Gastroesophageal sphincter (tissue), 4 donors: ENCODE measurements at regions not wholly inside any gene's neighbourhood (a gene's known extent, or its start where the extent isn't known, plus 50 kb on each side); places are given as distances from the start of the nearest gene placed in this dataset.

Experiments used
- ATAC-seq: fragments of 150-250 bp; one replicate; pipeline ENCODE4 v1.9.1; 2016; ENCODE audit warnings: mild to moderate bottlenecking, moderate library complexity
- H3K27ac ChIP-seq, 4 donors: fragments of 200-600 bp; sonication (generic) in 3 of 4; 1 replicate in 3 of 4; 2 replicates in 1 of 4; pipeline ENCODE4 v1.5.1; 2016 to 2019
- H3K27me3 ChIP-seq: fragments of 200-600 bp; sonication (generic); one replicate; pipeline ENCODE4 v1.5.1; 2019
- H3K36me3 ChIP-seq, 2 donors: fragments of 200-600 bp; sonication (generic); one replicate each; pipeline ENCODE4 v1.5.1; 2019; ENCODE audit warnings: control low read depth in 1 of 2
- H3K4me1 ChIP-seq, 3 donors: fragments of 200-600 bp; sonication (generic); 1 replicate in 2 of 3; 2 replicates in 1 of 3; pipeline ENCODE4 v1.5.1; 2016 to 2019; ENCODE audit warnings: control low read depth in 2 of 3
- H3K4me3 ChIP-seq, 2 donors: fragments of 200-600 bp; sonication (generic); one replicate each; pipeline ENCODE4 v1.5.1; 2019; ENCODE audit warnings: mild to moderate bottlenecking in 1 of 2, moderate library complexity in 1 of 2
- H3K9me3 ChIP-seq, 3 donors: fragments of 200-600 bp; sonication (generic); one replicate each; pipeline ENCODE4 v1.5.1; 2017 to 2019; ENCODE audit warnings: control low read depth in 2 of 3
- EP300 ChIP-seq: sonication (generic); formaldehyde crosslinking; IDR thresholded peaks from one replicate; pipeline ENCODE4 v1.6.1; 2017; ENCODE audit warnings: antibody characterized with exemption, mild to moderate bottlenecking
- POLR2A ChIP-seq, 2 donors: fragments of 450-650 bp; IDR thresholded peaks; one replicate each; pipeline ENCODE4 v1.6.1; 2017; ENCODE audit warnings: antibody characterized with exemption in 2 of 2, mild to moderate bottlenecking in 2 of 2, moderate library complexity in 1 of 2
- POLR2AphosphoS5 ChIP-seq: sonication (generic); formaldehyde crosslinking; IDR thresholded peaks from one replicate; pipeline ENCODE4 v1.6.1; 2017; ENCODE audit warnings: antibody characterized with exemption
- WGBS, 2 donors: methylation state at CpG; one replicate each; pipeline ENCODE4 v1.1.5; 2018; ENCODE audit warnings: low coverage in 1 of 2; 5-methylcytosine and 5-hydroxymethylcytosine counted together
- TF ChIP-seq, protein P1 (sequence below), 4 experiments: fragments of 200-600 bp in 2 of 4; fragments of 450-650 bp in 2 of 4; sonication (generic) in 1 of 4; IDR thresholded peaks; one replicate each; pipeline ENCODE4 v1.5.1; 2017 to 2019; ENCODE audit warnings: antibody characterized with exemption in 4 of 4, mild to moderate bottlenecking in 2 of 4, moderate library complexity in 2 of 4

DNA sequence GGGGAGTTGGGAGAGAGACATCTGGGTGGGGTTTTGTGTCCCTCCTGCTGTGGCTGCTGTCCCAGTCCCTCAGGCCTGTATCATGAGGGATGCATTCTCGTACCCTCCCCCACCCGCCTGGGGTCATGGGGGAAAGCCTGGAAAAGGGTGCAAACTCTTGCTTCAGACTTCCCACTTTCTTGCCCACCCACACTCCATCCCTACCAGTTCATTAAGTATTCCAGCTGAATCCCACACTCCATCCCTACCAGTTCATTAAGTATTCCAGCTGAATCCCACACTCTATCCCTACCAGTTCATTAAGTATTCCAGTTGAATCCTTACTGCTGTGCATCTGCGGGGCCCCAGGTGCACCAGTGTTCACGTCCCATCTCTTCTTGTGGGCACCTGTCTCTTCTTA, 116.3 kb downstream of the ACAA2 start:
- Histone ChIP-seq H3K27me3 (no peaks in the 10 kb centered on the region), H3K36me3 (no peaks in the 10 kb centered on the region), H3K4me3 (no peak overlapping the region), H3K27ac (no peak overlapping the region), H3K9me3 (peaks cover 0 to 6% (median 0%) of the 10 kb centered on the region in 3 donors), H3K4me1 (peaks cover 0 to 13% (median 0%) of the 10 kb centered on the region in 3 donors)
- WGBS, 2 donors = 86 to 95% methylated on average over 3 to 4 of the region's 4 CpGs
- no peak for ATAC-seq
- no peak for TF ChIP-seq POLR2AphosphoS5
- TF ChIP-seq POLR2A (IDR thresholded peaks at IDR 0.05) = no peak
- TF ChIP-seq, protein P1, sequence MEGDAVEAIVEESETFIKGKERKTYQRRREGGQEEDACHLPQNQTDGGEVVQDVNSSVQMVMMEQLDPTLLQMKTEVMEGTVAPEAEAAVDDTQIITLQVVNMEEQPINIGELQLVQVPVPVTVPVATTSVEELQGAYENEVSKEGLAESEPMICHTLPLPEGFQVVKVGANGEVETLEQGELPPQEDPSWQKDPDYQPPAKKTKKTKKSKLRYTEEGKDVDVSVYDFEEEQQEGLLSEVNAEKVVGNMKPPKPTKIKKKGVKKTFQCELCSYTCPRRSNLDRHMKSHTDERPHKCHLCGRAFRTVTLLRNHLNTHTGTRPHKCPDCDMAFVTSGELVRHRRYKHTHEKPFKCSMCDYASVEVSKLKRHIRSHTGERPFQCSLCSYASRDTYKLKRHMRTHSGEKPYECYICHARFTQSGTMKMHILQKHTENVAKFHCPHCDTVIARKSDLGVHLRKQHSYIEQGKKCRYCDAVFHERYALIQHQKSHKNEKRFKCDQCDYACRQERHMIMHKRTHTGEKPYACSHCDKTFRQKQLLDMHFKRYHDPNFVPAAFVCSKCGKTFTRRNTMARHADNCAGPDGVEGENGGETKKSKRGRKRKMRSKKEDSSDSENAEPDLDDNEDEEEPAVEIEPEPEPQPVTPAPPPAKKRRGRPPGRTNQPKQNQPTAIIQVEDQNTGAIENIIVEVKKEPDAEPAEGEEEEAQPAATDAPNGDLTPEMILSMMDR (IDR thresholded peaks at IDR 0.05) = no peak
- TF ChIP-seq EP300 = no peak

DNA sequence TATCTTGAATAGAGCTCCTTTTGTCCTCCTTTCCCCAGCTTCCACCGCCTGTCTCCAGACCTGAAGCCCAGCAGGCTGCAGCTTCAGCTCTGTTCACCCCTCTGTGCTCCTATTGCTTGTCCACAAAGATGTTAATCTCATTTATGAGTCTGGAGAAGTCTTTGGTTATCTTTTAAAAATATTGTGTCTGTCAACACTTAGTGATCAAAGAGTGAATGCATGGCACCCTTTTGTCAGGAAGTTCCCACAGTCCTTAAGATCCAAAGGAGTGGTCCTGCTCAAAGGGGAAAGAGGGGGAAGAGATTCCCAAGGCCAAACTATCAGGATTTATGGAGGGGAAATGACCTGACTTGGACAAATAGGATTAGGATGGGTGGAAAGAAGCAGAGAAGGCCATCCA, 118.9 kb downstream of the ACAA2 start:
- no peak overlapping the region for H3K27ac ChIP-seq
- WGBS, 2 donors = 88% methylated on average over 1 of the region's 1 CpG; no CpG with 5 or more reads in 1 of the 2 donors
- peaks cover 0 to 6% (median 0%) of the 10 kb centered on the region in 3 donors for H3K9me3 ChIP-seq
- H3K4me3 ChIP-seq = no peak overlapping the region
- H3K36me3 ChIP-seq = no peaks in the 10 kb centered on the region
- H3K27me3 ChIP-seq = no peaks in the 10 kb centered on the region
- no peak for ATAC-seq
- no peak for TF ChIP-seq EP300
- no peak for TF ChIP-seq POLR2AphosphoS5
- TF ChIP-seq POLR2A (IDR thresholded peaks at IDR 0.05) = no peak
- TF ChIP-seq, protein P1 (IDR thresholded peaks at IDR 0.05) = no peak
- H3K4me1 ChIP-seq = peaks cover 0 to 13% (median 0%) of the 10 kb centered on the region in 3 donors

DNA sequence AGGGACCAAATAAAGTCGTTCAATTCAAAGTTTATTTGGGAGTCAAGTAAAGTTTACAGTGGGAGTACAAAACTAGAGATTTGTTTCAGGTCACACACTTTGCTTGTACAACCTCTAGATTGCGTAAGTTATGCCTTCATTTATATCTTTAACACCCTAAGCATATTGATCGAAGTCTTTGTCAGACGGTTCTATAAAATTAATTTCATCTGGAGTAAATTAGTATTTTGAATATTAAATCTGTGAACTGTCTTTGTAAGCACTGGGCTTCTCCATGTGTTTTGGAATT, 119.7 kb downstream of the ACAA2 start:
- Histone ChIP-seq H3K9me3 (peaks cover 0 to 6% (median 0%) of the 10 kb centered on the region in 3 donors), H3K36me3 (no peaks in the 10 kb centered on the region), H3K27me3 (no peaks in the 10 kb centered on the region), H3K4me1 (peaks cover 0 to 12% (median 0%) of the 10 kb centered on the region in 3 donors), H3K27ac (no peak overlapping the region), H3K4me3 (no peak overlapping the region)
- no peak for ATAC-seq
- WGBS, 2 donors = 77 to 78% methylated on average over 4 of the region's 4 CpGs
- TF ChIP-seq POLR2AphosphoS5 = no peak
- TF ChIP-seq, protein P1 (IDR thresholded peaks at IDR 0.05) = no peak
- TF ChIP-seq POLR2A (IDR thresholded peaks at IDR 0.05) = no peak
- no peak for TF ChIP-seq EP300

DNA sequence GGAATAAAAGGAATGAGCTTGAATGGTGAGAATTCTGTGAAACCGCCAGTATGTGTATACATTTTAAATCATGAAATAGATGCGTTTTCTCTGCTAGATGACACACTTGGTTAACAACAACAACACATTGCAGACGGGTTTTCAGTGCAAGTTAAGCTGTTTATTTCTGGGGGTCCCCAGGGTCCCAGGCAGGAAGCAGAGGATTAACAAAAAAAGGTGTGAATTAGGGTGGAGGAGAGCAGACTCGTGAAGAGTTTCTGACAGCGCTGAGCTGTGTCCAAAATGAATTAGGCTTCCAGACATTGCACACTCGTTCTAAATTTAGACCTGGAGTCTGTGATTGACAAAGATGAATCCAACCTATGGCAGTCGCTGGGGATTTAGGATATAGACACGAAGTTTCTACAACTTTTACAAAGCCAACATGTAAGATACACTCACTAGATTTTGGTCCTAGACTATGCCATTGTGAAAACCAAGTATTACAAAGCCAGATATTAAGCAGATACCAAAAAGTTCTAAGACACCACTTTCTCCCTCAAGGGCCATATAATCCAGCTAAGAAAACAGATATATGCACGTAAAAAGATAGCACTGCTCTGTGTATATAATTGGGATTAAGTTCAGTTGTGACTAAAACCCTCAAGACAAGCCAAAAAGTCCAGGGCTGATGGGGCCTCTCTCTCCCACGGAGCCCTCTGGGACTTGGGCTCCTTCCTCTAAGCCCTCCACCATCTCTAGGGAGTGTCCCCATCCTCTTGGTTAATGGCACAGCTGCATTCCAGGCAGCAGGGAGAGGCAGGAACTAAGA, 120.2 kb downstream of the ACAA2 start:
- WGBS, 2 donors = 34 to 57% methylated on average over 8 to 10 of the region's 10 CpGs
- no peak for ATAC-seq
- Histone ChIP-seq H3K4me3 (no peak overlapping the region), H3K36me3 (no peaks in the 10 kb centered on the region), H3K4me1 (peaks cover 0 to 7% (median 0%) of the 10 kb centered on the region in 3 donors), H3K27me3 (no peaks in the 10 kb centered on the region), H3K9me3 (peaks cover 0 to 6% (median 0%) of the 10 kb centered on the region in 3 donors), H3K27ac (no peak overlapping the region)
- no peak for TF ChIP-seq EP300
- TF ChIP-seq, protein P1 (IDR thresholded peaks at IDR 0.05) = no peak
- TF ChIP-seq POLR2AphosphoS5 = no peak
- no peak for TF ChIP-seq POLR2A (IDR thresholded peaks at IDR 0.05)

DNA sequence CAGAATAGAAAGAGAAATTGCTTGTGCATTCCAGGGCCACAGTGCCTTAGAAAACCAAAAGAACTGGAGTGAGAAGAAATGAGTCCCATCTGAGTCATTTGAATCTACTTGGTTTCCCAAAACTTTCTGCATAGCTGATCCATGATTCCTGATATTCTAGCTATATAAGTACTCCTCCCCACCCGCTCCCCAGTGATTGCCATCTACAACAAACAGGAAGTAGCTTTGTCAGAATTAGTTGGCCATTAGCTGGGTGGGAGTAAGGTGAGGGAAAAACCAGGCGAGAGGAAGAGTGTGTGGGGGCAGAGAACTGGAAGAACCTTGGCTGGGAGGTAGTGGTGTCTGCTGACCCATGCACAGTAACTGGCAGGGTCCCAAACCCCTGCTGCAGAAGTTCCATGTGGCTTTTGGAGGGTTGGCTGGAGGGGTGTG, 122.1 kb downstream of the ACAA2 start:
- TF ChIP-seq POLR2A (IDR thresholded peaks at IDR 0.05) (no peak), POLR2AphosphoS5 (no peak), EP300 (no peak)
- TF ChIP-seq, protein P1 (IDR thresholded peaks at IDR 0.05) = no peak
- Histone ChIP-seq H3K4me3 (no peak overlapping the region), H3K9me3 (peaks cover 0 to 6% (median 0%) of the 10 kb centered on the region in 3 donors), H3K27me3 (no peaks in the 10 kb centered on the region), H3K27ac (no peak overlapping the region), H3K4me1 (no peaks in the 10 kb centered on the region), H3K36me3 (no peaks in the 10 kb centered on the region)
- no peak for ATAC-seq
- WGBS, 2 donors = 33 to 50% methylated on average over 1 of the region's 2 CpGs
